ENCODE measurements at regions not wholly inside any gene's neighbourhood (a gene's known extent, or its start where the extent isn't known, plus 50 kb on each side); places are given as distances from the start of the nearest gene placed in this dataset.

GRCh38 chr19:56900573-56901097 is 60.1 kb upstream of the PEG3 start:
- H2BK120ac ChIP-seq (replicated peaks; ENCODE audit: low read depth, low read length) = no peak overlapping the region
- no peaks in the 10 kb centered on the region for H3K27me3 ChIP-seq (replicated peaks in 1 of 4; ENCODE audit: control insufficient read depth in 3 of 4, extremely low read depth in 1 of 4, insufficient read depth in 3 of 4, low read length in 3 of 4)
- H3K9ac ChIP-seq (replicated peaks in 1 of 4; ENCODE audit: extremely low read depth in 1 of 4, low read depth in 3 of 4, low read length in 3 of 4) = no peak overlapping the region
- H2BK15ac ChIP-seq (ENCODE audit: low read length) = no peak overlapping the region
- no peak overlapping the region for H3K56ac ChIP-seq (replicated peaks; ENCODE audit: insufficient read length, low read depth, low read length)
- H4K8ac ChIP-seq (ENCODE audit: extremely low read depth, insufficient read depth, low read length) = no peak overlapping the region
- peaks cover 43 to 88% of the 10 kb centered on the region in 2 experiments for H3K9me3 ChIP-seq (ENCODE audit: insufficient read depth in 2 of 2, low read depth in 1 of 2, low read length in 1 of 2)
- no peak overlapping the region for H2AFZ ChIP-seq (ENCODE audit: low read length)
- H4K5ac ChIP-seq (ENCODE audit: insufficient read length, low read depth, low read length) = no peak overlapping the region
- no peaks in the 10 kb centered on the region for H3K36me3 ChIP-seq (ENCODE audit: control insufficient read depth in 2 of 4, insufficient read depth in 4 of 4, low read length in 3 of 4)
- no peak overlapping the region for H3K4me3 ChIP-seq (ENCODE audit: extremely low read depth in 1 of 4, insufficient read depth in 2 of 4, low read depth in 3 of 4, low read length in 4 of 4)
- no peaks in the 10 kb centered on the region for H3K79me1 ChIP-seq (ENCODE audit: low read depth, low read length)
- H2BK12ac ChIP-seq (ENCODE audit: low read depth, low read length) = no peak overlapping the region
- no peaks in the 10 kb centered on the region for H3K4me1 ChIP-seq (replicated peaks in 1 of 4; ENCODE audit: control insufficient read depth in 3 of 4, insufficient read depth in 4 of 4, low read length in 3 of 4)
- TF ChIP-seq BACH1 (IDR thresholded peaks at IDR 0.05; ENCODE audit: low read length) (no peak), SRF (IDR thresholded peaks at IDR 0.05; ENCODE audit: low read depth, low read length) (no peak), ASH2L (IDR thresholded peaks at IDR 0.05; ENCODE audit: low read length) (no peak), HDAC6 (IDR thresholded peaks at IDR 0.05; ENCODE audit: low read depth, low read length) (no peak), SP2 (IDR thresholded peaks at IDR 0.05; ENCODE audit: low read length) (no peak), USF2 (IDR thresholded peaks at IDR 0.05; ENCODE audit: low read length) (no peak), TAF1 (IDR thresholded peaks at IDR 0.05; ENCODE audit: low read depth, low read length) (no peak), EP300 (IDR thresholded peaks at IDR 0.05; ENCODE audit: borderline replicate concordance in 1 of 2, low read depth in 2 of 2, low read length in 2 of 2) (no peak), BRCA1 (IDR thresholded peaks at IDR 0.05; ENCODE audit: low read depth, low read length) (no peak), RXRA (IDR thresholded peaks at IDR 0.05; ENCODE audit: insufficient read depth, low read depth, low read length) (no peak), CBX8 (IDR thresholded peaks at IDR 0.05; ENCODE audit: borderline replicate concordance, low read depth, low read length) (no peak)
- FAIRE-seq (no peak), DNase-seq (ENCODE audit: low read depth in 1 of 2, low spot score in 2 of 2) (no peak)
- no peaks in the 10 kb centered on the region for H4K20me1 ChIP-seq (replicated peaks in 1 of 2; ENCODE audit: control insufficient read depth in 1 of 2, insufficient read depth in 2 of 2, low read length in 2 of 2)
- no peak overlapping the region for H3K4me2 ChIP-seq (ENCODE audit: insufficient read depth in 1 of 2, low read depth in 2 of 2, low read length in 2 of 2)
- no peak overlapping the region for H3K27ac ChIP-seq (ENCODE audit: low read depth, low read length)
- H4K91ac ChIP-seq (replicated peaks; ENCODE audit: insufficient read length, low read length) = no peak overlapping the region
- no peak overlapping the region for H3K14ac ChIP-seq (ENCODE audit: insufficient read length)
- no peak overlapping the region for H3K23ac ChIP-seq (ENCODE audit: insufficient read length)
- H3K79me2 ChIP-seq (ENCODE audit: control insufficient read depth in 1 of 2, insufficient read depth in 2 of 2, low read length in 2 of 2) = no peaks in the 10 kb centered on the region
- 88% methylated on average over 12 of the region's 12 CpGs; no CpG with 5 or more reads in 1 of the 2 experiments for WGBS, 2 experiments (ENCODE audit: extremely low coverage in 1 of 2, insufficient coverage in 1 of 2, insufficient read length in 1 of 2, insufficient replicate concordance in 2 of 2, low coverage in 1 of 2, low lambda C conversion rate in 2 of 2, missing lambda C conversion rate in 1 of 2)
- ChIA-PET CTCF (ENCODE audit: partially characterized antibody) (no interaction called here), POLR2A (ENCODE audit: partially characterized antibody) (no interaction called here)
- H2BK20ac ChIP-seq (ENCODE audit: low read length) = no peak overlapping the region
- no peak overlapping the region for H3K18ac ChIP-seq (ENCODE audit: extremely low read depth, low read length)
- H2AK5ac ChIP-seq (ENCODE audit: low read depth, low read length) = no peak overlapping the region
- H2BK5ac ChIP-seq (ENCODE audit: low read depth, low read length) = no peak overlapping the region
- no peak overlapping the region for H3K4ac ChIP-seq (replicated peaks; ENCODE audit: insufficient read length, low read depth, low read length)
- no peaks in the 10 kb centered on the region for H3K23me2 ChIP-seq (ENCODE audit: low read depth, low read length)
